Suprapubic skin (tissue), 4 donors: ENCODE measurements at regions not wholly inside any gene's neighbourhood (a gene's known extent, or its start where the extent isn't known, plus 50 kb on each side); places are given as distances from the start of the nearest gene placed in this dataset.

Experiments
- EP300 ChIP-seq: sonication (generic); formaldehyde crosslinking; IDR thresholded peaks from one replicate; pipeline ENCODE4 v1.6.1; 2017; ENCODE audit warnings: antibody characterized with exemption
- POLR2A ChIP-seq, 2 donors: fragments of 450-650 bp; IDR thresholded peaks; one replicate each; pipeline ENCODE4 v1.6.1; 2017; ENCODE audit warnings: antibody characterized with exemption in 2 of 2, mild to moderate bottlenecking in 2 of 2, moderate library complexity in 2 of 2
- POLR2AphosphoS5 ChIP-seq, 3 donors: sonication (generic); formaldehyde crosslinking; IDR thresholded peaks; one replicate each; pipeline ENCODE4 v1.6.1; 2017; ENCODE audit warnings: antibody characterized with exemption in 3 of 3
- TF ChIP-seq, protein P1 (sequence below), 2 donors: fragments of 200-600 bp in 1 of 2; fragments of 450-650 bp in 1 of 2; sonication (generic) in 1 of 2; IDR thresholded peaks; one replicate each; pipeline ENCODE4 v1.5.1; 2016 to 2019; ENCODE audit warnings: antibody characterized with exemption in 2 of 2, mild to moderate bottlenecking in 1 of 2, moderate library complexity in 1 of 2

DNA sequence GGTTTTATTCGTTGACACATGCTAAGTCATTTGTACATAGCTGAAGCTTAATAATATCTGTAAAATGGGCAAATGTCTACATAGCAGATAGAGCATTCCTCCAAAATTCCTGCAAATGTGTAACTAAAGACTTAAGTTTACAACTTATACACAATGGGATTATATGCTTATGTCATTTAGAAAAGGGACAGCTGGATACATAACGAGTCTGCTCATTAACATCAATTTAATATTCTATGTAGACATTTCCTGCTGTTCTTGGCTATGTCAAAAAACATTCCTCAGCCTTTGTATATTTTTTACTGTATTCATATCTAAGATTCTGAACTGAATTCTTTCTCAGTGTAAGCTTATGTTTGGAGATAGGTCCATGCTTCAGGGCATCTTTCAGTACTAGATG lies 762.2 kb downstream of the NR2F2 start:
- TF ChIP-seq, protein P1, sequence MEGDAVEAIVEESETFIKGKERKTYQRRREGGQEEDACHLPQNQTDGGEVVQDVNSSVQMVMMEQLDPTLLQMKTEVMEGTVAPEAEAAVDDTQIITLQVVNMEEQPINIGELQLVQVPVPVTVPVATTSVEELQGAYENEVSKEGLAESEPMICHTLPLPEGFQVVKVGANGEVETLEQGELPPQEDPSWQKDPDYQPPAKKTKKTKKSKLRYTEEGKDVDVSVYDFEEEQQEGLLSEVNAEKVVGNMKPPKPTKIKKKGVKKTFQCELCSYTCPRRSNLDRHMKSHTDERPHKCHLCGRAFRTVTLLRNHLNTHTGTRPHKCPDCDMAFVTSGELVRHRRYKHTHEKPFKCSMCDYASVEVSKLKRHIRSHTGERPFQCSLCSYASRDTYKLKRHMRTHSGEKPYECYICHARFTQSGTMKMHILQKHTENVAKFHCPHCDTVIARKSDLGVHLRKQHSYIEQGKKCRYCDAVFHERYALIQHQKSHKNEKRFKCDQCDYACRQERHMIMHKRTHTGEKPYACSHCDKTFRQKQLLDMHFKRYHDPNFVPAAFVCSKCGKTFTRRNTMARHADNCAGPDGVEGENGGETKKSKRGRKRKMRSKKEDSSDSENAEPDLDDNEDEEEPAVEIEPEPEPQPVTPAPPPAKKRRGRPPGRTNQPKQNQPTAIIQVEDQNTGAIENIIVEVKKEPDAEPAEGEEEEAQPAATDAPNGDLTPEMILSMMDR (IDR thresholded peaks at IDR 0.05) = no peak
- TF ChIP-seq POLR2AphosphoS5 (IDR thresholded peaks at IDR 0.05) (no peak), POLR2A (IDR thresholded peaks at IDR 0.05) (no peak), EP300 (no peak)
